SIG-M5 (cell line): ENCODE measurements at regions not wholly inside any gene's neighbourhood (a gene's known extent, or its start where the extent isn't known, plus 50 kb on each side); places are given as distances from the start of the nearest gene placed in this dataset.

Experiments
- DNase-seq: peaks from one replicate; lab custom pipeline; 2025; lab: John Stamatoyannopoulos, UW

GRCh38 chr3:135865085-135865484, 100.4 kb upstream of the PPP2R3A start:
- DNase-seq: no peak

- DNase-seq: no peak
These were observed 100.0 kb upstream of the PPP2R3A start for GRCh38 chr3:135865553-135865952.

- DNase-seq: no peak
These were observed 97.6 kb upstream of the PPP2R3A start for GRCh38 chr3:135867911-135868310.

- DNase-seq: no peak
These were observed 96.7 kb upstream of the PPP2R3A start for GRCh38 chr3:135868801-135869200.

- no peak for DNase-seq
These were observed 96.0 kb upstream of the PPP2R3A start for GRCh38 chr3:135869439-135870105.

- no peak for DNase-seq
These were observed 94.2 kb upstream of the PPP2R3A start for GRCh38 chr3:135871311-135871710.

- no peak for DNase-seq
These were observed 91.5 kb upstream of the PPP2R3A start for GRCh38 chr3:135874035-135874434.

GRCh38 chr3:135878501-135878900, 87.0 kb upstream of the PPP2R3A start:
- DNase-seq: no peak

GRCh38 chr3:135885885-135886284, 79.6 kb upstream of the PPP2R3A start:
- DNase-seq: no peak

- no peak for DNase-seq
These were observed 78.3 kb upstream of the PPP2R3A start for GRCh38 chr3:135887220-135887619.

- no peak for DNase-seq
These were observed 76.1 kb upstream of the PPP2R3A start for GRCh38 chr3:135889443-135889842.

- DNase-seq: no peak
These were observed 74.4 kb upstream of the PPP2R3A start for GRCh38 chr3:135891121-135891520.

GRCh38 chr3:135895106-135895733, 70.3 kb upstream of the PPP2R3A start:
- DNase-seq: no peak

GRCh38 chr3:135895734-135896121, 69.8 kb upstream of the PPP2R3A start:
- DNase-seq: no peak

- DNase-seq: no peak
These were observed 68.9 kb upstream of the PPP2R3A start for GRCh38 chr3:135896613-135897012.

GRCh38 chr3:135897715-135898114, 67.8 kb upstream of the PPP2R3A start:
- no peak for DNase-seq

- no peak for DNase-seq
These were observed 66.8 kb upstream of the PPP2R3A start for GRCh38 chr3:135898774-135899173.

GRCh38 chr3:135905058-135905724, 60.3 kb upstream of the PPP2R3A start:
- no peak for DNase-seq

- DNase-seq: no peak
These were observed 57.9 kb upstream of the PPP2R3A start for GRCh38 chr3:135907422-135908165.

- no peak for DNase-seq
These were observed 57.3 kb upstream of the PPP2R3A start for GRCh38 chr3:135908225-135908624.

- no peak for DNase-seq
These were observed 56.8 kb upstream of the PPP2R3A start for GRCh38 chr3:135908737-135909136.

- DNase-seq: no peak
These were observed 54.4 kb upstream of the PPP2R3A start for GRCh38 chr3:135911110-135911509.

- no peak for DNase-seq
These were observed 50.3 kb upstream of the PPP2R3A start for GRCh38 chr3:135915206-135915605.
